Heart left ventricle (tissue), 16 donors: ENCODE measurements at regions not wholly inside any gene's neighbourhood (a gene's known extent, or its start where the extent isn't known, plus 50 kb on each side); places are given as distances from the start of the nearest gene placed in this dataset.

Experiments used
- ATAC-seq, 4 donors: fragments of 200-7000 bp; cut with Tn5 transposase; one replicate each; pipeline ENCODE4 v1.9.1; 2020 to 2022; ENCODE audit warnings: moderate library complexity in 4 of 4, mild to moderate bottlenecking in 3 of 4, moderate number of reproducible peaks in 1 of 4
- DNase-seq, 5 donors: peaks; one replicate each; pipeline ENCODE4 v3.0.0-alpha.2; 2020
- H3K27ac ChIP-seq, 12 donors: fragments of 200-600 bp; sonication (generic) in 4 of 12; one replicate each; pipeline versions ENCODE4 v1.5.0 to v1.8.0; 2016 to 2022; ENCODE audit warnings: mild to moderate bottlenecking in 2 of 12
- H3K27me3 ChIP-seq, 9 donors: fragments of 200-600 bp; sonication (generic) in 2 of 9; one replicate each; pipeline versions ENCODE4 v1.5.1 to v1.8.0; 2016 to 2022; ENCODE audit warnings: mild to moderate bottlenecking in 3 of 9
- H3K36me3 ChIP-seq, 9 donors: fragments of 200-600 bp; sonication (generic) in 2 of 9; one replicate each; pipeline versions ENCODE4 v1.5.0 to v1.8.0; 2018 to 2022; ENCODE audit warnings: mild to moderate bottlenecking in 2 of 9
- H3K4me1 ChIP-seq, 12 donors: fragments of 200-600 bp; sonication (generic) in 4 of 12; one replicate each; pipeline versions ENCODE4 v1.5.0 to v1.8.0; 2016 to 2022; ENCODE audit warnings: mild to moderate bottlenecking in 3 of 12
- H3K4me3 ChIP-seq, 12 donors: fragments of 200-600 bp; sonication (generic) in 4 of 12; one replicate each; pipeline versions ENCODE4 v1.5.0 to v1.8.0; 2017 to 2022; ENCODE audit warnings: mild to moderate bottlenecking in 9 of 12, moderate library complexity in 4 of 12
- H3K9me3 ChIP-seq, 12 donors: fragments of 200-600 bp; sonication (generic) in 4 of 12; one replicate each; pipeline versions ENCODE4 v1.5.0 to v1.8.0; 2016 to 2022; ENCODE audit warnings: mild to moderate bottlenecking in 1 of 12
- CTCF ChIP-seq, 12 donors: fragments of 200-600 bp; sonication (generic) in 4 of 12; IDR thresholded peaks; one replicate each; pipeline versions ENCODE4 v1.5.0 to v1.8.0; 2018 to 2022; ENCODE audit warnings: antibody characterized with exemption in 12 of 12, mild to moderate bottlenecking in 5 of 12
- POLR2A ChIP-seq, 2 donors: fragments of 450-650 bp; IDR thresholded peaks; one replicate each; pipeline ENCODE4 v1.6.1; 2017; ENCODE audit warnings: antibody characterized with exemption in 2 of 2, mild to moderate bottlenecking in 2 of 2, moderate library complexity in 2 of 2
- WGBS, 4 donors: extraction: QIAGEN DNeasy Blood & Tissue Kit in 2 of 4; methylation state at CpG; one replicate each; pipeline versions ENCODE4 v1.1.5 to v1.1.7; 2013 to 2018; 5-methylcytosine and 5-hydroxymethylcytosine counted together
- intact Hi-C, 10 donors: fragments of 100-400 bp; cut with DNase I; formaldehyde crosslinking; loops; one replicate each; pipeline versions ENCODE4 v1.11.1 to v1.14.2; 2022
- donor health status: ischemic (EF 13 %, LVEDD 7.1; RV severe dilation, severe dysfunction).
- donor health status: healthy with polysubstance abuse.
- donor health status: DM: no; HTN: yes; CAD: no.
- donor health status: DM: no; HTN: no; CAD: no.
- donor health status: ischemic (EF 25% LVEDD 6.9; RV normal size, moderate dysfunction).
- donor health status: ischemic (EF 25% LVEDD 5.7; RV mildly dilated, moderate dysfunction).
- donor health status: healthy.
- donor health status: DM: yes; HTN: yes; CAD: no.
- donor health status: ischemic (EF 35%, LVEDD 5.7; RV mildly dilated, moderate dysfunction).
- donor health status: nonischemic (EF 11% LVEDD 7.7; RV severe dilation, severe dysfunction).
- donor health status: DM: yes; HTN: yes; CAD: no.
- donor health status: PGD.
- donor health status: ischemic (EF 29% LVEDD 5.4; RV normal size, mild dysfunction).
- donor health status: nonischemic (EF 23%, LVEDD 6.1; RV moderate dilation, normal function).

- DNase-seq (no peak), ATAC-seq (no peak)
- Histone ChIP-seq H3K27ac (no peak overlapping the region), H3K4me3 (no peak overlapping the region), H3K27me3 (peaks cover 0 to 13% (median 0%) of the 10 kb centered on the region in 9 donors), H3K36me3 (no peaks in the 10 kb centered on the region), H3K9me3 (no peaks in the 10 kb centered on the region), H3K4me1 (no peaks in the 10 kb centered on the region)
- intact Hi-C loops = no loop called here
- 40 to 88% (median 69%) methylated on average over 1 of the region's 1 CpG for WGBS, 4 donors
- no peak for TF ChIP-seq POLR2A (IDR thresholded peaks at IDR 0.05)
Observed at GRCh38 chr17:14776791-14777190, 475.9 kb downstream of the HS3ST3B1 start.

GRCh38 chr17:14775731-14776492 is 475.0 kb downstream of the HS3ST3B1 start:
- 36 to 44% (median 40%) methylated on average over 8 of the region's 8 CpGs for WGBS, 4 donors
- no peaks in the 10 kb centered on the region for H3K4me1 ChIP-seq
- H3K27ac ChIP-seq = no peak overlapping the region
- H3K27me3 ChIP-seq = peaks cover 0 to 13% (median 0%) of the 10 kb centered on the region in 9 donors
- ATAC-seq (no peak), DNase-seq (no peak)
- no peaks in the 10 kb centered on the region for H3K36me3 ChIP-seq
- H3K4me3 ChIP-seq = no peak overlapping the region
- no peaks in the 10 kb centered on the region for H3K9me3 ChIP-seq
- intact Hi-C loops = no loop called here
- no peak for TF ChIP-seq POLR2A (IDR thresholded peaks at IDR 0.05)
- no peak for TF ChIP-seq CTCF (IDR thresholded peaks at IDR 0.05)

GRCh38 chr17:14774774-14775173 is 473.9 kb downstream of the HS3ST3B1 start:
- intact Hi-C loops = no loop called here
- H3K4me3 ChIP-seq = no peak overlapping the region
- no peaks in the 10 kb centered on the region for H3K36me3 ChIP-seq
- no peaks in the 10 kb centered on the region for H3K9me3 ChIP-seq
- no peaks in the 10 kb centered on the region for H3K4me1 ChIP-seq
- 4 to 96% (median 89%) methylated on average over 1 of the region's 1 CpG for WGBS, 4 donors
- no peak overlapping the region for H3K27ac ChIP-seq
- TF ChIP-seq CTCF (IDR thresholded peaks at IDR 0.05) (no peak), POLR2A (IDR thresholded peaks at IDR 0.05) (no peak)
- peaks cover 0 to 13% (median 0%) of the 10 kb centered on the region in 9 donors for H3K27me3 ChIP-seq
- ATAC-seq = no peak
- DNase-seq = no peak

GRCh38 chr17:14772776-14773175 is 471.9 kb downstream of the HS3ST3B1 start:
- Histone ChIP-seq H3K27ac (no peak overlapping the region), H3K4me3 (no peak overlapping the region), H3K36me3 (no peaks in the 10 kb centered on the region), H3K4me1 (no peaks in the 10 kb centered on the region), H3K9me3 (peaks cover 0 to 6% (median 0%) of the 10 kb centered on the region in 12 donors), H3K27me3 (peaks cover 0 to 6% (median 0%) of the 10 kb centered on the region in 9 donors)
- 48 to 66% (median 54%) methylated on average over 2 of the region's 2 CpGs for WGBS, 4 donors
- intact Hi-C loops = no loop called here
- no peak for ATAC-seq
- no peak for DNase-seq
- TF ChIP-seq CTCF (IDR thresholded peaks at IDR 0.05) (no peak), POLR2A (IDR thresholded peaks at IDR 0.05) (no peak)
